GM23338 (cell line): ENCODE measurements at regions not wholly inside any gene's neighbourhood (a gene's known extent, or its start where the extent isn't known, plus 50 kb on each side); places are given as distances from the start of the nearest gene placed in this dataset.

Experiments used
- ATAC-seq: fragments of 200-7000 bp; cut with Tn5 transposase; 3 replicates; pipeline ENCODE4 v1.9.1; 2020
- DNase-seq: peaks from one replicate; pipeline ENCODE4 v3.0.0-alpha.2; 2015; ENCODE audit warnings: low spot score
- H2AFZ ChIP-seq: fragments of 200-600 bp; sonication (generic); 2 replicates; pipeline ENCODE4 v1.8.0; 2016; ENCODE audit warnings: antibody characterized with exemption, mild to moderate bottlenecking, moderate library complexity
- H3F3A ChIP-seq: fragments of 200-600 bp; sonication (generic); replicated peaks from 2 replicates; pipeline ENCODE4 v1.8.0; 2017; ENCODE audit warnings: antibody characterized with exemption, mixed run types, low read depth
- H3K27ac ChIP-seq: fragments of 200-600 bp; sonication (generic); 2 replicates; pipeline ENCODE4 v1.6.1; 2016; ENCODE audit warnings: low read depth
- H3K27me3 ChIP-seq: fragments of 200-600 bp; sonication (generic); 2 replicates; pipeline ENCODE4 v1.8.0; 2016; ENCODE audit warnings: mild to moderate bottlenecking, mixed run types, moderate library complexity; ENCODE audit not compliant: insufficient read depth
- H3K36me3 ChIP-seq: fragments of 200-600 bp; sonication (generic); 2 replicates; pipeline ENCODE4 v1.8.0; 2016; ENCODE audit warnings: mild to moderate bottlenecking; ENCODE audit not compliant: insufficient read depth
- H3K4me1 ChIP-seq: fragments of 200-600 bp; sonication (generic); 2 replicates; pipeline ENCODE4 v1.8.0; 2016; ENCODE audit warnings: mild to moderate bottlenecking, moderate library complexity; ENCODE audit not compliant: insufficient read depth
- H3K4me2 ChIP-seq: fragments of 200-600 bp; sonication (generic); 2 replicates; pipeline ENCODE4 v1.7.1; 2017; ENCODE audit warnings: mixed run types
- H3K4me3 ChIP-seq: fragments of 200-600 bp; sonication (generic); 2 replicates; pipeline ENCODE4 v1.6.1; 2016; ENCODE audit warnings: mixed run types
- H3K79me2 ChIP-seq: fragments of 200-600 bp; sonication (generic); replicated peaks from 2 replicates; pipeline ENCODE4 v1.8.0; 2017; ENCODE audit warnings: mild to moderate bottlenecking; ENCODE audit not compliant: insufficient read depth
- H3K9me2 ChIP-seq: fragments of 200-600 bp; sonication (generic); 2 replicates; pipeline ENCODE4 v1.8.0; 2017; ENCODE audit not compliant: insufficient read depth
- H4K20me1 ChIP-seq: fragments of 200-600 bp; sonication (generic); replicated peaks from 2 replicates; pipeline ENCODE4 v1.8.0; 2017; ENCODE audit warnings: mild to moderate bottlenecking; ENCODE audit not compliant: insufficient read depth
- H3K27ac Mint-ChIP-seq: 2 replicates; pipeline ENCODE4 v1.8.0; 2020; ENCODE audit warnings: inconsistent platforms, mild to moderate bottlenecking, moderate library complexity, mixed read lengths
- H3K27me3 Mint-ChIP-seq: 3 replicates; pipeline ENCODE4 v1.8.0; 2022; ENCODE audit warnings: low read depth, mild to moderate bottlenecking, moderate library complexity, mixed read lengths, inconsistent platforms; ENCODE audit not compliant: insufficient read depth, poor library complexity
- H3K36me3 Mint-ChIP-seq: 3 replicates; pipeline ENCODE4 v1.8.0; 2021; ENCODE audit warnings: low read depth, mild to moderate bottlenecking, inconsistent platforms, moderate library complexity, mixed read lengths
- H3K4me1 Mint-ChIP-seq: 3 replicates; pipeline ENCODE4 v1.8.0; 2020; ENCODE audit warnings: mild to moderate bottlenecking, inconsistent platforms, mixed read lengths
- H3K4me3 Mint-ChIP-seq: 3 replicates; pipeline ENCODE4 v1.8.0; 2021; ENCODE audit warnings: moderate library complexity, mild to moderate bottlenecking, inconsistent platforms, mixed read lengths
- H3K9me3 Mint-ChIP-seq: 3 replicates; pipeline ENCODE4 v1.8.0; 2020; ENCODE audit warnings: moderate library complexity, mild to moderate bottlenecking, inconsistent platforms, mixed read lengths
- CREB1 ChIP-seq: fragments of 250-450 bp; sonication (Bioruptor Pico); IDR thresholded peaks from 2 replicates; pipeline ENCODE4 v1.5.0; 2020; ENCODE audit warnings: low read depth, mild to moderate bottlenecking, moderate library complexity
- CTCF ChIP-seq, 2 experiments: fragments of 200-600 bp in 1 of 2; sonication (generic) in 1 of 2; conservative IDR thresholded peaks; 2 replicates each; pipeline versions ENCODE4 v1.5.1 to v1.6.1; 2016 to 2017; ENCODE audit warnings: antibody characterized with exemption in 2 of 2, low read depth in 2 of 2, mild to moderate bottlenecking in 2 of 2, moderate library complexity in 1 of 2
- EZH2 ChIP-seq: fragments of 200-600 bp; sonication (generic); IDR thresholded peaks from one replicate; pipeline ENCODE4 v1.8.0; 2017; ENCODE audit warnings: antibody characterized with exemption, mild to moderate bottlenecking, low read depth; ENCODE audit not compliant: unreplicated experiment
- EZH2phosphoT487 ChIP-seq: fragments of 200-600 bp; sonication (generic); IDR thresholded peaks from one replicate; pipeline ENCODE4 v1.8.1; 2018; ENCODE audit warnings: antibody characterized with exemption; ENCODE audit not compliant: unreplicated experiment
- JUNB ChIP-seq: IDR thresholded peaks from one replicate; pipeline ENCODE4 v1.6.1; 2016; ENCODE audit warnings: antibody characterized with exemption; ENCODE audit not compliant: unreplicated experiment
- NANOG ChIP-seq: IDR thresholded peaks from 2 replicates; pipeline ENCODE4 v1.6.1; 2016; ENCODE audit warnings: antibody characterized with exemption, borderline replicate concordance
- POLR2AphosphoS5 ChIP-seq: IDR thresholded peaks from 2 replicates; pipeline ENCODE4 v1.6.1; 2016; ENCODE audit warnings: antibody characterized with exemption, low read depth
- STAT1 ChIP-seq: IDR thresholded peaks from one replicate; pipeline ENCODE4 v1.6.1; 2016; ENCODE audit warnings: antibody characterized with exemption; ENCODE audit not compliant: unreplicated experiment
- ZNF114 ChIP-seq: fragments of 250-450 bp; sonication (Bioruptor Pico); IDR thresholded peaks from 2 replicates; pipeline ENCODE4 v1.5.0; 2020; ENCODE audit warnings: mild to moderate bottlenecking, moderate library complexity
- ZNF331 ChIP-seq: fragments of 250-450 bp; sonication (Bioruptor Pico); IDR thresholded peaks from 2 replicates; pipeline ENCODE4 v1.5.0; 2020; ENCODE audit warnings: low read depth, mild to moderate bottlenecking, moderate library complexity
- TF ChIP-seq, protein P1 (sequence below): IDR thresholded peaks from 2 replicates; pipeline ENCODE4 v1.6.1; 2016; ENCODE audit warnings: antibody characterized with exemption
- TF ChIP-seq, protein P2 (sequence below): fragments of 250-450 bp; sonication (Bioruptor Pico); IDR thresholded peaks from 2 replicates; pipeline ENCODE4 v1.5.0; 2020; ENCODE audit warnings: mild to moderate bottlenecking, moderate library complexity

- Histone ChIP-seq H3K4me3 (no peak overlapping the region), H3F3A (no peaks in the 10 kb centered on the region), H3K36me3 (no peaks in the 10 kb centered on the region), H3K27ac (no peak overlapping the region), H3K27me3 (no peaks in the 10 kb centered on the region), H3K79me2 (no peaks in the 10 kb centered on the region), H2AFZ (no peak overlapping the region), H3K4me1 (0 out of 2 replicates have a peak, but pooled peaks cover 3% of the 10 kb centered on the region), H4K20me1 (no peaks in the 10 kb centered on the region), H3K9me2 (peaks cover 3% of the 10 kb centered on the region; the same call in 1 of the 2 replicates), H3K4me2 (no peak overlapping the region)
- H3K9me3 Mint-ChIP-seq = peaks cover 7% of the 10 kb centered on the region
- ATAC-seq (no peak), DNase-seq (no peak)
- no peak overlapping the region for H3K27ac Mint-ChIP-seq
- no peak for TF ChIP-seq JUNB
- no peak for TF ChIP-seq CREB1 (CRISPR knock-in tag)
- TF ChIP-seq EZH2phosphoT487 = no peak
- TF ChIP-seq ZNF331 (CRISPR knock-in tag) = no peak
- TF ChIP-seq EZH2 = no peak
- TF ChIP-seq, protein P1, sequence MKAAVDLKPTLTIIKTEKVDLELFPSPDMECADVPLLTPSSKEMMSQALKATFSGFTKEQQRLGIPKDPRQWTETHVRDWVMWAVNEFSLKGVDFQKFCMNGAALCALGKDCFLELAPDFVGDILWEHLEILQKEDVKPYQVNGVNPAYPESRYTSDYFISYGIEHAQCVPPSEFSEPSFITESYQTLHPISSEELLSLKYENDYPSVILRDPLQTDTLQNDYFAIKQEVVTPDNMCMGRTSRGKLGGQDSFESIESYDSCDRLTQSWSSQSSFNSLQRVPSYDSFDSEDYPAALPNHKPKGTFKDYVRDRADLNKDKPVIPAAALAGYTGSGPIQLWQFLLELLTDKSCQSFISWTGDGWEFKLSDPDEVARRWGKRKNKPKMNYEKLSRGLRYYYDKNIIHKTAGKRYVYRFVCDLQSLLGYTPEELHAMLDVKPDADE = no peak
- H3K36me3 Mint-ChIP-seq = 0 out of 3 replicates have a peak, but pooled peaks cover 3% of the 10 kb centered on the region
- no peak overlapping the region for H3K4me3 Mint-ChIP-seq
- no peaks in the 10 kb centered on the region for H3K4me1 Mint-ChIP-seq
- no peaks in the 10 kb centered on the region for H3K27me3 Mint-ChIP-seq
These were observed 167.6 kb upstream of the TMEM72 start for GRCh38 chr10:44743535-44743934.

- DNase-seq = no peak
- Histone ChIP-seq H3K4me2 (no peak overlapping the region), H3K4me1 (0 out of 2 replicates have a peak, but pooled peaks cover 3% of the 10 kb centered on the region), H3K36me3 (no peaks in the 10 kb centered on the region), H4K20me1 (no peaks in the 10 kb centered on the region), H3K27me3 (no peaks in the 10 kb centered on the region), H3K9me2 (peaks cover 3% of the 10 kb centered on the region; the same call in 1 of the 2 replicates), H2AFZ (no peak overlapping the region), H3K27ac (no peak overlapping the region), H3F3A (no peaks in the 10 kb centered on the region), H3K4me3 (no peak overlapping the region), H3K79me2 (no peaks in the 10 kb centered on the region)
- 0 out of 3 replicates have a peak, but pooled peaks cover 3% of the 10 kb centered on the region for H3K36me3 Mint-ChIP-seq
- H3K9me3 Mint-ChIP-seq = peaks cover 7% of the 10 kb centered on the region
- H3K27me3 Mint-ChIP-seq = no peaks in the 10 kb centered on the region
- H3K27ac Mint-ChIP-seq = no peak overlapping the region
- H3K4me1 Mint-ChIP-seq = no peaks in the 10 kb centered on the region
- no peak overlapping the region for H3K4me3 Mint-ChIP-seq
- no peak for ATAC-seq
- no peak for TF ChIP-seq CREB1 (CRISPR knock-in tag)
- no peak for TF ChIP-seq ZNF331 (CRISPR knock-in tag)
- TF ChIP-seq EZH2phosphoT487 = no peak
- no peak for TF ChIP-seq STAT1
- TF ChIP-seq NANOG = no peak
- no peak for TF ChIP-seq POLR2AphosphoS5
- TF ChIP-seq, protein P2, sequence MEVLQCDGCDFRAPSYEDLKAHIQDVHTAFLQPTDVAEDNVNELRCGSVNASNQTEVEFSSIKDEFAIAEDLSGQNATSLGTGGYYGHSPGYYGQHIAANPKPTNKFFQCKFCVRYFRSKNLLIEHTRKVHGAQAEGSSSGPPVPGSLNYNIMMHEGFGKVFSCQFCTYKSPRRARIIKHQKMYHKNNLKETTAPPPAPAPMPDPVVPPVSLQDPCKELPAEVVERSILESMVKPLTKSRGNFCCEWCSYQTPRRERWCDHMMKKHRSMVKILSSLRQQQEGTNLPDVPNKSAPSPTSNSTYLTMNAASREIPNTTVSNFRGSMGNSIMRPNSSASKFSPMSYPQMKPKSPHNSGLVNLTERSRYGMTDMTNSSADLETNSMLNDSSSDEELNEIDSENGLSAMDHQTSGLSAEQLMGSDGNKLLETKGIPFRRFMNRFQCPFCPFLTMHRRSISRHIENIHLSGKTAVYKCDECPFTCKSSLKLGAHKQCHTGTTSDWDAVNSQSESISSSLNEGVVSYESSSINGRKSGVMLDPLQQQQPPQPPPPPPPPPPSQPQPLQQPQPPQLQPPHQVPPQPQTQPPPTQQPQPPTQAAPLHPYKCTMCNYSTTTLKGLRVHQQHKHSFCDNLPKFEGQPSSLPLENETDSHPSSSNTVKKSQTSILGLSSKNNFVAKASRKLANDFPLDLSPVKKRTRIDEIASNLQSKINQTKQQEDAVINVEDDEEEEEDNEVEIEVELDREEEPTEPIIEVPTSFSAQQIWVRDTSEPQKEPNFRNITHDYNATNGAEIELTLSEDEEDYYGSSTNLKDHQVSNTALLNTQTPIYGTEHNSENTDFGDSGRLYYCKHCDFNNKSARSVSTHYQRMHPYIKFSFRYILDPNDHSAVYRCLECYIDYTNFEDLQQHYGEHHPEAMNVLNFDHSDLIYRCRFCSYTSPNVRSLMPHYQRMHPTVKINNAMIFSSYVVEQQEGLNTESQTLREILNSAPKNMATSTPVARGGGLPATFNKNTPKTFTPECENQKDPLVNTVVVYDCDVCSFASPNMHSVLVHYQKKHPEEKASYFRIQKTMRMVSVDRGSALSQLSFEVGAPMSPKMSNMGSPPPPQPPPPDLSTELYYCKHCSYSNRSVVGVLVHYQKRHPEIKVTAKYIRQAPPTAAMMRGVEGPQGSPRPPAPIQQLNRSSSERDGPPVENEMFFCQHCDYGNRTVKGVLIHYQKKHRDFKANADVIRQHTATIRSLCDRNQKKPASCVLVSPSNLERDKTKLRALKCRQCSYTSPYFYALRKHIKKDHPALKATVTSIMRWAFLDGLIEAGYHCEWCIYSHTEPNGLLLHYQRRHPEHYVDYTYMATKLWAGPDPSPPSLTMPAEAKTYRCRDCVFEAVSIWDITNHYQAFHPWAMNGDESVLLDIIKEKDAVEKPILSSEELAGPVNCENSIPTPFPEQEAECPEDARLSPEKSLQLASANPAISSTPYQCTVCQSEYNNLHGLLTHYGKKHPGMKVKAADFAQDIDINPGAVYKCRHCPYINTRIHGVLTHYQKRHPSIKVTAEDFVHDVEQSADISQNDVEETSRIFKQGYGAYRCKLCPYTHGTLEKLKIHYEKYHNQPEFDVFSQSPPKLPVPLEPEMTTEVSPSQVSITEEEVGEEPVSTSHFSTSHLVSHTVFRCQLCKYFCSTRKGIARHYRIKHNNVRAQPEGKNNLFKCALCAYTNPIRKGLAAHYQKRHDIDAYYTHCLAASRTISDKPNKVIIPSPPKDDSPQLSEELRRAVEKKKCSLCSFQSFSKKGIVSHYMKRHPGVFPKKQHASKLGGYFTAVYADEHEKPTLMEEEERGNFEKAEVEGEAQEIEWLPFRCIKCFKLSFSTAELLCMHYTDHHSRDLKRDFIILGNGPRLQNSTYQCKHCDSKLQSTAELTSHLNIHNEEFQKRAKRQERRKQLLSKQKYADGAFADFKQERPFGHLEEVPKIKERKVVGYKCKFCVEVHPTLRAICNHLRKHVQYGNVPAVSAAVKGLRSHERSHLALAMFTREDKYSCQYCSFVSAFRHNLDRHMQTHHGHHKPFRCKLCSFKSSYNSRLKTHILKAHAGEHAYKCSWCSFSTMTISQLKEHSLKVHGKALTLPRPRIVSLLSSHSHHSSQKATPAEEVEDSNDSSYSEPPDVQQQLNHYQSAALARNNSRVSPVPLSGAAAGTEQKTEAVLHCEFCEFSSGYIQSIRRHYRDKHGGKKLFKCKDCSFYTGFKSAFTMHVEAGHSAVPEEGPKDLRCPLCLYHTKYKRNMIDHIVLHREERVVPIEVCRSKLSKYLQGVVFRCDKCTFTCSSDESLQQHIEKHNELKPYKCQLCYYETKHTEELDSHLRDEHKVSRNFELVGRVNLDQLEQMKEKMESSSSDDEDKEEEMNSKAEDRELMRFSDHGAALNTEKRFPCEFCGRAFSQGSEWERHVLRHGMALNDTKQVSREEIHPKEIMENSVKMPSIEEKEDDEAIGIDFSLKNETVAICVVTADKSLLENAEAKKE (CRISPR knock-in tag) = no peak
- no peak for TF ChIP-seq CTCF (conservative IDR thresholded peaks at IDR 0.05; ENCODE audit: low read depth in 2 of 2)
- TF ChIP-seq, protein P1 = no peak
- no peak for TF ChIP-seq EZH2
- no peak for TF ChIP-seq ZNF114 (CRISPR knock-in tag)
These were observed 165.2 kb upstream of the TMEM72 start for GRCh38 chr10:44745920-44746319.
